NAMALWA (cell line): ENCODE measurements at regions not wholly inside any gene's neighbourhood (a gene's known extent, or its start where the extent isn't known, plus 50 kb on each side); places are given as distances from the start of the nearest gene placed in this dataset.
"Not testable (repeated sequence)": the region's sequence is repeated elsewhere in the genome, so short reads cannot be mapped to it uniquely, and the experiment has no call there.

Source experiments
- DNase-seq: peaks from one replicate; pipeline ENCODE4 v3.0.0-alpha.2; 2015; ENCODE audit warnings: low spot score

- no peak for DNase-seq
Observed at GRCh38 chr4:36590343-36590742, 308.9 kb downstream of the DTHD1 start.

- DNase-seq = no peak
Observed at GRCh38 chr4:36601864-36602495, 320.6 kb downstream of the DTHD1 start.

- no peak for DNase-seq
Observed at GRCh38 chr4:36609661-36610060, 328.2 kb downstream of the DTHD1 start.

- no peak for DNase-seq
Observed at GRCh38 chr4:36610628-36611027, 329.2 kb downstream of the DTHD1 start.

GRCh38 chr4:36613142-36613541 is 331.7 kb downstream of the DTHD1 start:
- not testable (repeated sequence) for DNase-seq

GRCh38 chr4:36614011-36614410 is 332.6 kb downstream of the DTHD1 start:
- DNase-seq = no peak

GRCh38 chr4:36618102-36618501 is 336.7 kb downstream of the DTHD1 start:
- no peak for DNase-seq

- no peak for DNase-seq
Observed at GRCh38 chr4:36624030-36624429, 342.6 kb downstream of the DTHD1 start.

- DNase-seq = no peak
Observed at GRCh38 chr4:36638273-36638811, 356.9 kb downstream of the DTHD1 start.

- DNase-seq = no peak
Observed at GRCh38 chr4:36640876-36641275, 359.5 kb downstream of the DTHD1 start.

GRCh38 chr4:36651253-36651652 is 369.8 kb downstream of the DTHD1 start:
- DNase-seq = no peak

- DNase-seq = no peak
Observed at GRCh38 chr4:36652857-36653256, 371.4 kb downstream of the DTHD1 start.

GRCh38 chr4:36665985-36666527 is 384.6 kb downstream of the DTHD1 start:
- no peak for DNase-seq

- DNase-seq = no peak
Observed at GRCh38 chr4:36675436-36675835, 394.0 kb downstream of the DTHD1 start.

- DNase-seq = no peak
Observed at GRCh38 chr4:36676139-36677050, 395.0 kb downstream of the DTHD1 start.

GRCh38 chr4:36677112-36677511 is 395.7 kb downstream of the DTHD1 start:
- no peak for DNase-seq

GRCh38 chr4:36677874-36678273 is 396.5 kb downstream of the DTHD1 start:
- no peak for DNase-seq

- DNase-seq = no peak
Observed at GRCh38 chr4:36687681-36688080, 406.3 kb downstream of the DTHD1 start.

GRCh38 chr4:36692586-36692985 is 411.2 kb downstream of the DTHD1 start:
- DNase-seq = no peak

GRCh38 chr4:36702245-36702644 is 420.8 kb downstream of the DTHD1 start:
- no peak for DNase-seq

- no peak for DNase-seq
Observed at GRCh38 chr4:36704289-36704688, 422.9 kb downstream of the DTHD1 start.

GRCh38 chr4:36709991-36710390 is 428.6 kb downstream of the DTHD1 start:
- no peak for DNase-seq

GRCh38 chr4:36712013-36712412 is 430.6 kb downstream of the DTHD1 start:
- no peak for DNase-seq
